H1 (cell line): ENCODE measurements at regions not wholly inside any gene's neighbourhood (a gene's known extent, or its start where the extent isn't known, plus 50 kb on each side); places are given as distances from the start of the nearest gene placed in this dataset.

Source experiments
- CTCF ChIA-PET: fragments of 300-600 bp; sonication (Branson Sonifier 250); formaldehyde crosslinking; loops from one replicate; lab custom pipeline; 2021; ENCODE audit not compliant: partially characterized antibody; lab: Charles Lee
- POLR2A ChIA-PET: fragments of 300-600 bp; sonication (Branson Sonifier 250); formaldehyde crosslinking; loops from one replicate; lab custom pipeline; 2021; ENCODE audit warnings: inconsistent platforms; ENCODE audit not compliant: partially characterized antibody; lab: Charles Lee
- DNase-seq, 2 experiments: peaks; one replicate each; pipeline versions ENCODE4 v3.0.0 to v3.0.0-alpha.2; 2010 to 2022; ENCODE audit warnings: low spot score in 2 of 2, low read depth in 1 of 2, mixed read lengths in 1 of 2
- FAIRE-seq: peaks from 2 replicates; lab custom pipeline; 2011; peaks lifted over from hg19 to GRCh38; lab: Jason Lieb, UNC
- H2AFZ ChIP-seq: 2 replicates; pipeline ENCODE4 v1.8.1; 2012; ENCODE audit warnings: low read length, inconsistent platforms
- H2AK5ac ChIP-seq: 2 replicates; pipeline ENCODE4 v1.6.1; 2013; ENCODE audit warnings: low read depth, low read length
- H2BK120ac ChIP-seq: replicated peaks from 2 replicates; pipeline ENCODE3; 2013; ENCODE audit warnings: low read depth, low read length, inconsistent platforms
- H2BK12ac ChIP-seq: 2 replicates; pipeline ENCODE4 v1.6.1; 2013; ENCODE audit warnings: low read depth, low read length
- H2BK15ac ChIP-seq: 2 replicates; pipeline ENCODE4 v1.6.1; 2013; ENCODE audit warnings: low read length
- H2BK20ac ChIP-seq: 2 replicates; pipeline ENCODE4 v1.6.1; 2013; ENCODE audit warnings: low read length
- H2BK5ac ChIP-seq: 2 replicates; pipeline ENCODE4 v1.6.1; 2013; ENCODE audit warnings: low read depth, low read length
- H3K14ac ChIP-seq: 2 replicates; pipeline ENCODE4 v1.6.1; 2013; ENCODE audit warnings: inconsistent platforms; ENCODE audit not compliant: insufficient read length
- H3K18ac ChIP-seq: 2 replicates; pipeline ENCODE4 v1.6.1; 2013; ENCODE audit warnings: low read length; ENCODE audit errors: extremely low read depth
- H3K23ac ChIP-seq: 2 replicates; pipeline ENCODE4 v1.6.1; 2013; ENCODE audit warnings: inconsistent platforms; ENCODE audit not compliant: insufficient read length
- H3K23me2 ChIP-seq: 2 replicates; pipeline ENCODE4 v1.6.1; 2013; ENCODE audit warnings: low read depth, low read length
- H3K27ac ChIP-seq: 2 replicates; pipeline ENCODE4 v1.6.1; 2011; ENCODE audit warnings: low read depth, low read length, inconsistent platforms
- H3K27me3 ChIP-seq, 4 experiments: replicated peaks in 1 of 4; 1 replicate in 1 of 4; 2 replicates in 3 of 4; pipeline versions ENCODE4 v1.6.1 to v1.8.1; 2011 to 2013; ENCODE audit warnings: low read length in 3 of 4, mild to moderate bottlenecking in 3 of 4, inconsistent platforms in 2 of 4, mixed read lengths in 2 of 4, moderate library complexity in 1 of 4; ENCODE audit not compliant: control insufficient read depth in 3 of 4, insufficient read depth in 3 of 4; ENCODE audit errors: extremely low read depth in 1 of 4
- H3K36me3 ChIP-seq, 4 experiments: 2 replicates each; pipeline versions ENCODE4 v1.6.1 to v1.8.1; 2011 to 2013; ENCODE audit warnings: mild to moderate bottlenecking in 4 of 4, low read length in 3 of 4, moderate library complexity in 2 of 4, control low read depth in 1 of 4, inconsistent platforms in 1 of 4; ENCODE audit not compliant: insufficient read depth in 4 of 4, control insufficient read depth in 2 of 4
- H3K4ac ChIP-seq: replicated peaks from 2 replicates; pipeline ENCODE3; 2013; ENCODE audit warnings: low read length, low read depth, mixed read lengths, inconsistent platforms; ENCODE audit not compliant: insufficient read length
- H3K4me1 ChIP-seq, 4 experiments: replicated peaks in 1 of 4; 1 replicate in 1 of 4; 2 replicates in 3 of 4; pipeline versions ENCODE4 v1.6.1 to v1.8.1; 2011 to 2013; ENCODE audit warnings: low read length in 3 of 4, inconsistent platforms in 2 of 4, mixed read lengths in 1 of 4; ENCODE audit not compliant: insufficient read depth in 4 of 4, control insufficient read depth in 3 of 4
- H3K4me2 ChIP-seq, 2 experiments: 2 replicates each; pipeline versions ENCODE4 v1.6.1 to v1.8.1; 2011 to 2013; ENCODE audit warnings: low read depth in 2 of 2, low read length in 2 of 2, control low read depth in 1 of 2, inconsistent platforms in 1 of 2, mild to moderate bottlenecking in 1 of 2; ENCODE audit not compliant: insufficient read depth in 1 of 2
- H3K4me3 ChIP-seq, 4 experiments: fragments of 200-600, 300-600 bp in 1 of 4; sonication (generic), shearing (Covaris generic), sonication (Bioruptor Twin) in 1 of 4; 2 replicates each; pipeline versions ENCODE4 v1.5.1 to v1.8.1; 2011 to 2016; ENCODE audit warnings: low read length in 4 of 4, low read depth in 3 of 4, control low read depth in 2 of 4, inconsistent platforms in 2 of 4, mild to moderate bottlenecking in 2 of 4, mixed read lengths in 1 of 4, moderate library complexity in 1 of 4; ENCODE audit not compliant: insufficient read depth in 2 of 4; ENCODE audit errors: extremely low read depth in 1 of 4
- H3K56ac ChIP-seq: replicated peaks from 2 replicates; pipeline ENCODE3; 2013; ENCODE audit warnings: low read depth, mild to moderate bottlenecking, mixed read lengths, low read length, inconsistent platforms; ENCODE audit not compliant: insufficient read length
- H3K79me1 ChIP-seq: 2 replicates; pipeline ENCODE4 v1.6.1; 2013; ENCODE audit warnings: low read depth, low read length, control low read depth
- H3K79me2 ChIP-seq, 2 experiments: 2 replicates each; pipeline versions ENCODE4 v1.6.1 to v1.8.1; 2012 to 2013; ENCODE audit warnings: low read length in 2 of 2, mild to moderate bottlenecking in 2 of 2, inconsistent platforms in 1 of 2; ENCODE audit not compliant: insufficient read depth in 2 of 2, control insufficient read depth in 1 of 2
- H3K9ac ChIP-seq, 4 experiments: replicated peaks in 1 of 4; 1 replicate in 1 of 4; 2 replicates in 3 of 4; pipeline versions ENCODE4 v1.6.1 to v1.8.1; 2011 to 2013; ENCODE audit warnings: low read depth in 3 of 4, low read length in 3 of 4, control low read depth in 2 of 4, mild to moderate bottlenecking in 2 of 4, moderate library complexity in 2 of 4, inconsistent platforms in 1 of 4; ENCODE audit errors: extremely low read depth in 1 of 4
- H3K9me3 ChIP-seq, 2 experiments: 2 replicates each; pipeline versions ENCODE4 v1.6.1 to v1.8.1; 2012 to 2013; ENCODE audit warnings: mild to moderate bottlenecking in 2 of 2, moderate library complexity in 2 of 2, control low read depth in 1 of 2, inconsistent platforms in 1 of 2, low read depth in 1 of 2, low read length in 1 of 2, mixed read lengths in 1 of 2; ENCODE audit not compliant: insufficient read depth in 2 of 2
- H4K20me1 ChIP-seq, 2 experiments: replicated peaks in 1 of 2; 2 replicates each; pipeline versions ENCODE3 to v1.8.1; 2011 to 2013; ENCODE audit warnings: inconsistent platforms in 2 of 2, low read length in 2 of 2, mild to moderate bottlenecking in 1 of 2; ENCODE audit not compliant: insufficient read depth in 2 of 2, control insufficient read depth in 1 of 2
- H4K5ac ChIP-seq: 2 replicates; pipeline ENCODE4 v1.6.1; 2013; ENCODE audit warnings: low read length, low read depth, mixed read lengths, inconsistent platforms; ENCODE audit not compliant: insufficient read length
- H4K8ac ChIP-seq: 2 replicates; pipeline ENCODE4 v1.8.0; 2013; ENCODE audit warnings: mild to moderate bottlenecking, moderate library complexity, low read length, inconsistent platforms; ENCODE audit not compliant: insufficient read depth; ENCODE audit errors: extremely low read depth
- H4K91ac ChIP-seq: replicated peaks from 2 replicates; pipeline ENCODE3; 2013; ENCODE audit warnings: low read length, mixed read lengths, inconsistent platforms; ENCODE audit not compliant: insufficient read length
- ASH2L ChIP-seq: fragments of 200-600, 300-600 bp; sonication (generic); IDR thresholded peaks from one replicate; pipeline ENCODE4 v1.7.1; 2017; ENCODE audit warnings: low read length
- EZH2 ChIP-seq: fragments of 200-600 bp; sonication (generic); IDR thresholded peaks from 2 replicates; pipeline ENCODE4 v1.7.1; 2012; ENCODE audit warnings: low read depth, mild to moderate bottlenecking, moderate library complexity, low read length, inconsistent platforms; ENCODE audit not compliant: severe bottlenecking
- GABPA ChIP-seq: IDR thresholded peaks from 2 replicates; pipeline ENCODE4 v1.6.1; 2011; ENCODE audit warnings: mild to moderate bottlenecking, low read length, moderate library complexity, borderline replicate concordance; ENCODE audit not compliant: insufficient read depth
- JUND ChIP-seq: IDR thresholded peaks from 2 replicates; pipeline ENCODE4 v1.6.1; 2011; ENCODE audit warnings: mild to moderate bottlenecking, improper control_type of control experiment, low read length
- MAFK ChIP-seq: IDR thresholded peaks from 2 replicates; pipeline ENCODE4 v1.6.1; 2012; ENCODE audit warnings: low read depth, mild to moderate bottlenecking, improper control_type of control experiment, low read length
- RFX5 ChIP-seq: IDR thresholded peaks from 2 replicates; pipeline ENCODE4 v1.6.1; 2011; ENCODE audit warnings: low read depth, low read length, improper control_type of control experiment, borderline replicate concordance
- RNF2 ChIP-seq: fragments of 200-900, 300-1000 bp; sonication (generic); IDR thresholded peaks from 2 replicates; pipeline ENCODE4 v1.7.1; 2016; ENCODE audit warnings: borderline replicate concordance, low read depth, mild to moderate bottlenecking, antibody characterized with exemption, low read length; ENCODE audit not compliant: poor library complexity, severe bottlenecking; ENCODE audit errors: missing control alignments
- SP2 ChIP-seq: IDR thresholded peaks from 2 replicates; pipeline ENCODE4 v1.6.1; 2012; ENCODE audit warnings: mild to moderate bottlenecking, low read length, inconsistent platforms
- SP4 ChIP-seq: IDR thresholded peaks from 2 replicates; pipeline ENCODE4 v1.6.1; 2012; ENCODE audit warnings: low read length, inconsistent platforms
- TAF1 ChIP-seq: IDR thresholded peaks from 2 replicates; pipeline ENCODE4 v1.6.1; 2011; ENCODE audit warnings: mild to moderate bottlenecking, low read depth, low read length
- TBP ChIP-seq: IDR thresholded peaks from 2 replicates; pipeline ENCODE4 v1.6.1; 2011; ENCODE audit warnings: low read depth, low read length, improper control_type of control experiment
- TCF12 ChIP-seq: IDR thresholded peaks from 2 replicates; pipeline ENCODE4 v1.6.1; 2011; ENCODE audit warnings: low read depth, mild to moderate bottlenecking, low read length
- TEAD4 ChIP-seq: IDR thresholded peaks from 2 replicates; pipeline ENCODE4 v1.6.1; 2012; ENCODE audit warnings: low read depth, low read length, inconsistent platforms, mixed read lengths
- ZNF274 ChIP-seq: IDR thresholded peaks from 2 replicates; pipeline ENCODE4 v1.7.0; 2012; ENCODE audit warnings: low read length, borderline replicate concordance; ENCODE audit errors: extremely low read depth
- WGBS, 2 experiments: shearing (Covaris generic) in 1 of 2; methylation state at CpG; one replicate each; pipeline versions ENCODE4 v1.1.6 to v1.1.7; 2013 to 2015; ENCODE audit warnings: low lambda C conversion rate in 2 of 2, mixed read lengths in 2 of 2, inconsistent platforms in 1 of 2, low coverage in 1 of 2, missing lambda C conversion rate in 1 of 2; ENCODE audit not compliant: insufficient replicate concordance in 2 of 2, insufficient coverage in 1 of 2, insufficient read length in 1 of 2; ENCODE audit errors: extremely low coverage in 1 of 2, missing lambda C conversion rate in 1 of 2; 5-methylcytosine and 5-hydroxymethylcytosine counted together

DNA sequence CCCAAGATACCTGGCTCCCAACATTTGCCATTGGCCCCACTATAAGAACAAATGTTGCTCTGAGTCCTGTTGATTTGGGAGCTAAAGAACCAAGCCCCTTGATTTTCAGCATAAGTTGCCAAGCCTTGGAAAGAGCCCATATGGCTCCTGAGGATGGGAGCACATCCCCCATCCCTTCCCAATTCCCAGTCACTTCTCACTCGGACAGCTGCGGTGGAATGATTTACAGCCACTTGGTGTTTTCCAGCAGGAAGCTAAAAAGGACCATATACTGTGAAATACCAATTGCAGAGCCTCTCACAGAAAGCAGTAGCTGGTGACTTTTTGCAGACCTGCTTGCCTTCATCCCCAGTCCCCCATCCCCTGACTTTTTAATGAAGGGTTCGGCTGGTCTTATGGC is 524.6 kb downstream of the GRIN2A start:
- WGBS, 2 experiments: 87% methylated on average over 3 of the region's 3 CpGs; no CpG with 5 or more reads in 1 of the 2 experiments
- H2BK5ac ChIP-seq: no peak overlapping the region
- no peaks in the 10 kb centered on the region for H4K20me1 ChIP-seq
- no peak overlapping the region for H2AK5ac ChIP-seq
- H3K79me1 ChIP-seq: no peaks in the 10 kb centered on the region
- H4K5ac ChIP-seq: no peak overlapping the region
- H3K9ac ChIP-seq: no peak overlapping the region
- H3K4me2 ChIP-seq: no peak overlapping the region
- H2BK15ac ChIP-seq: no peak overlapping the region
- H3K4me3 ChIP-seq: no peak overlapping the region
- TF ChIP-seq TAF1: no peak
- no peak for TF ChIP-seq RFX5
- TF ChIP-seq TCF12: no peak
- TF ChIP-seq ASH2L: no peak
- no peak for TF ChIP-seq RNF2
- no peak for TF ChIP-seq ZNF274
- no peak for TF ChIP-seq SP4
- TF ChIP-seq MAFK: no peak
- TF ChIP-seq EZH2: no peak
- no peak for TF ChIP-seq TEAD4
- TF ChIP-seq SP2: no peak
- no peak for TF ChIP-seq JUND
- TF ChIP-seq TBP: no peak
- no peak for TF ChIP-seq GABPA
- TF ChIP-seq, all 59 proteins: peak for 0
- Histone ChIP-seq H3K23me2 (peaks cover 2% of the 10 kb centered on the region; the same call in 1 of the 2 replicates), H3K4ac (no peak overlapping the region), H3K36me3 (no peaks in the 10 kb centered on the region), H3K27ac (no peak overlapping the region), H3K4me1 (peaks cover 0 to 8% (median 3%) of the 10 kb centered on the region in 4 experiments; a peak in 3 of 7 replicates), H3K23ac (no peak overlapping the region), H3K9me3 (no peaks in the 10 kb centered on the region), H3K14ac (no peak overlapping the region), H3K18ac (no peak overlapping the region), H3K79me2 (no peaks in the 10 kb centered on the region), H2BK20ac (no peak overlapping the region), H2BK120ac (no peak overlapping the region), H2BK12ac (no peak overlapping the region), H3K56ac (no peak overlapping the region), H2AFZ (no peak overlapping the region), H4K91ac (no peak overlapping the region), H3K27me3 (no peaks in the 10 kb centered on the region), H4K8ac (no peak overlapping the region)
- peak in 1 of 2 experiments; percentile 34 for DNase-seq
- FAIRE-seq: no peak
- CTCF ChIA-PET: interaction anchor here (0.8 to 3.9 kb wide), 3 partner anchors 8 to 23 kb away, joined by 3 to 20 read pairs (median 9); no protein-coding TSS in a partner anchor
- POLR2A ChIA-PET: interaction anchor here (7.6 kb wide), 1 partner anchor 9 kb away, joined by 64 read pairs; no protein-coding TSS in a partner anchor
